SH-SY5Y (cell line): ENCODE measurements at regions not wholly inside any gene's neighbourhood (a gene's known extent, or its start where the extent isn't known, plus 50 kb on each side); places are given as distances from the start of the nearest gene placed in this dataset.

Experiments used
- GATA2 ChIP-seq: IDR thresholded peaks from 2 replicates; pipeline ENCODE4 v1.6.1; 2011; ENCODE audit warnings: mild to moderate bottlenecking, low read depth, low read length
- GATA3 ChIP-seq: IDR thresholded peaks from 2 replicates; pipeline ENCODE4 v1.6.1; 2011; ENCODE audit warnings: low read depth, mild to moderate bottlenecking, low read length, moderate library complexity

DNA sequence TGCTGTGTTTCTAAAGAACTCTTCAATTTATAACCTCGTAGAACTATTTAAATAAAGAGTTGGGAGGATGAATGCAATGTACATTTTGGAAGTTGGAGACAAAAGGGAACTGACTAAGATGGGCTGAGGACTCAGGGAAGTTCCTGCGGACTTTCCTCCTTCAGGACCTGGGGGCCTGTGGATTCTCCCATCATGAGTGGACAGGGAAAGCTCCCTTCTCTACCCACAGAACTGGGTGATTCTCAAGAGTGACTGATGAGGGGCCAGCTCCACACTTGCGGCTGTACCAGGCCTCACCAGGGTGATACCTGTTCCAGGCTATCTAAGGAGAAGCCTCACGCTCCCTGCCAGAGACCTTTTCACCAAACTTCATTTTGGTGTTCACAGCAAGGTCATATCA lies 143.8 kb upstream of the APCDD1 start:
- no peak for TF ChIP-seq GATA2
- no peak for TF ChIP-seq GATA3

DNA sequence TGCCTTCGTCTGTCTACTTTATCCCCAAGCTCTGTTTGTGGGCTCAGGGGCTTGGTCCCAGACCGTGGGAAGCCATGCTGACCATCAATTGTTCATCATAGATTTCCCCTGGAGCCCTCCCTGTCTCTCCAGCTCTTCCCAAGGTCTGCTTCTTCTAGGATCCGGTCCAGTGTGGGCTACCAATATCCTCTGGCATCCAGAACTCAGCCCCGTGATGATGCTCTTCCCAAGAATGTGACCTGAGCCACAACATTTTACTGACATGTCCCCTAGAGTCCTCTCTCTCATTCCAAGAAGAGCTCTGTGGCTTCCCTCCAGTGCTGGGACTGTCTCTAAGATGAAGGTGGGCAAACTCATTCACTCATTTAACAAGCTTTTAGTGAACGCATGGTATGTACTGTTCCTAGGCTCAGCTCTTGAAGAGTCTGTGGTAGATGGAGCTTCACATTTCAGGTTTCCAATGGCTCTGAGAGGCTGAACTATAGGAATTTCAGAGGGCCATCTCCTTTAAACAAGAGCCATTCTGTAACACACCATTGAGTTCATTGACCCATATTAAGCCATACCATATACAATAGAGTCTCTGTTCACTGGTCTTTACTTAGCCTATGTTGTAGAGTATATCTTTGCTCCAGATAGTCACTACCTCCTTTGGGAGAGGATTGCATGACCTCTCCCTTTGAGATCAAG lies 142.0 kb upstream of the APCDD1 start:
- TF ChIP-seq GATA3 (no peak), GATA2 (no peak)

DNA sequence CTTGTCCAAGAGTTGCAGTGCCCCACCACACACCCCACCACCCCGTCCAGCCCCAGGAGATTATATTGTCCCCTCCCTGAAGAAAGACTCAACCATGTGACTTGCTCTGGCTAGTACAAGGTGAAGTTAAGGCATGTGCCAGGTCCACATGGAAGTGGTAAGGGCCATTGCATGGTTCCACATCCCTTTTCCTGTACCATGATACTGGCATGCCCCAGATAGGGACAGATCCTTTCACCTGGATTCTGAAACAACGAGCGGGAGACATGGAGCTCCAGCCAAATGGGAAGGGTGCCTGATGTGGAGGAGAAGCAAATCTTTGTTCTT lies 141.5 kb upstream of the APCDD1 start:
- TF ChIP-seq GATA2 (no peak), GATA3 (no peak)

DNA sequence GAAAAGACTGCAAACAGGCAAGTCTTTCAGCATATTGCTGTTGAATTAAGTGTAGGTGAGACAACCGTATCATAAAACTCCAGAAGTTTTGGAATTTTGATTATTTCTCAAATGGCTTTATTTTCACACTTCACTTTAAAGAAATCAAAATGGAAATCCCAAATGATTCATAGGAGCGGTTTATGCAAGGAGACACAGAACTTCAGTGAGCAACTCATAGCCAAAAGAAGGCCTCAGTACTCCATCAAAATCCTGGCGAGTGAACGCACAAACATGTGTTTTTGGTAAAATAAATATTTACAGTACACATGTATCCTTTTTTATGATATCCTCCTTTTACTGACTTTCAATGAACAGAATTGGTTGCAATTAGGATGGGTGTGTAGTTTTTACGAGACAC lies 140.4 kb upstream of the APCDD1 start:
- TF ChIP-seq GATA2 (no peak), GATA3 (no peak)

DNA sequence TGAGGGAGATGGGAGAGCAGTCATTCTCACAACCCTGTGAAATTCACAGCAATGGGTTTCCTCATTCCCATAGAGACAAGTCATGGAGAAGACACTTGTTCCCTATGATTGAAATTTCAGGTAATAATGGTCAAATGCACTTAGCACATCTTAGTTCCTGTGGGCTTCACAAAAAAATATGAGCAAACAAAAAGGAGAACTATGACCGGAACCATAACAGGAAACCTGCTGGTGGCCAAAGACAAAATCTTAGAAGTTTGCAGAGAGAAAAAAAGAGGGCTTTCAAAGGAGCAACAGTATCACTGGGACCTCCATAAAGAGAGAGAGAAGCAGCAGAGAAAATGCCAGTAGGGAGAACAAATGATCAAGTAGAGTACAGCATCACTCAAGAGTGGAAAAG lies 138.9 kb upstream of the APCDD1 start:
- TF ChIP-seq GATA2 (no peak), GATA3 (no peak)

DNA sequence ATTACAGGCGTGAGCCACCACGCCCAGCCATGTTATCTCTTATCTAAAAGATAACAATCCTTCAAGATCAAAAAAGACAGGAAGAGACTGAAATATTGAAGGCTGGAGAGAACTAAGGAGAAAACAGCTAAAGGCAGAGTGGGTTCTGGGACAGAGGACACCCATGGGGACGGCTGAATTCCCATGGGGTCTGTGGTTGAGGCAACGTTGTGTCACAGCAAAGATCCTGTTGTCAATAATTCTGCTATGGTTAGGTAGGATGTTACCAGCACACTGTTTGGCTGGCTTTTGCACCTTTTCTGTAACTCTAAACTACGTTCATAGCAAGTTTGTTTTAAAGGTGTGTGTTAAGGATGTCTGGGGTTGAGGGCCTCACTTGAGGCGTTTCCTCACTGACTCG lies 137.7 kb upstream of the APCDD1 start:
- TF ChIP-seq GATA2 (no peak), GATA3 (no peak)

DNA sequence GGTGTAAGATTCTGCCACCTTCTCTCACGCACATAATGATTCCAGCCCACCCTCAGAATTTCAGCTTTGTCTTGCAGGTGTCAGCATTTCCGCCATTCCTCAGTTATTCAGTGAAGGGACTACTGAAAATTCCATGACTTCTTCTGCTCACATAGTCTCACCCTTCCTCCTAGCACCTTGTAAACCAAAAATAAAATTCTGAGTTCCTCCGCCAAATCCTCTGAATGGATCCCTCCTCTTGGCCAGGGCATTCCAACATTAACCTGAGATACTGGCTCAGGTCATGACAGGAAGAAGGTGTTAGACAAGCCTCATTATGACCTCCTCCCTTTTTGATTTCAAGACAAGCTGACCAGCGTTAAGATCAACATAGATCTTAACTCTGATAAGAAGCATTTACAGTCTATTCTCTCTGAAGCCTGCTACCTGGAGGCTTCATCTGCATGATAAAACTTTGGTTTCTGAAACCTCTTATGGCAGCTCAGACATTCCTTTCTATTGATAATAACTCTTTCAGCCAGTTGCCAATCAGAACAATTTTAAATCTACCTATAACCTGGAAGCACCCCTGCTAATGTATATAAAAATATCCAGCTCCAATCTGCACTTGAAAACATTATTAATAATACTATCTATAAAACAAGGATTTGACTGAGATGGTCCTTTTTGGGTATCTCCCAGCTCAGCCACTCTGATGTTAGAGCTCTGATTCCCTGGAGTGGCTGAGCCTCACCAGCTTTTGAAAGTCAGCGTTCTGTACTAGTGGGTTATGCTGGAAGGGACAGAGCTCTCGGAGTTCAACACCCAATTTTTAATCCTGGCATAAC lies 136.4 kb upstream of the APCDD1 start:
- TF ChIP-seq GATA3 (no peak), GATA2 (no peak)

DNA sequence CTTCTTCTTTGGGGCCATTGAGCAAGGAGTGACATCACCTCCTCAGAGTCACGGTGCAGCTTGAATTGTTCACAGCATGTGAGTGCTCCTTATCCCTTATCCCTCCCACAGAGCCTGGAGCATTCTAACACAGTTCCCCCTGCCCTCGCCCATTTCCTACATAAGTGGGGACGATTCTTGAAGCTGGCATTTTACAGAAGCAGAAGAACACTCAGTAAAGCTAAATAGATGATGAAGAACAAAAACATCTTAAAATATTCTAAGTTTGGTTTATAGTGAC lies 135.8 kb upstream of the APCDD1 start:
- TF ChIP-seq GATA2 (no peak), GATA3 (no peak)

DNA sequence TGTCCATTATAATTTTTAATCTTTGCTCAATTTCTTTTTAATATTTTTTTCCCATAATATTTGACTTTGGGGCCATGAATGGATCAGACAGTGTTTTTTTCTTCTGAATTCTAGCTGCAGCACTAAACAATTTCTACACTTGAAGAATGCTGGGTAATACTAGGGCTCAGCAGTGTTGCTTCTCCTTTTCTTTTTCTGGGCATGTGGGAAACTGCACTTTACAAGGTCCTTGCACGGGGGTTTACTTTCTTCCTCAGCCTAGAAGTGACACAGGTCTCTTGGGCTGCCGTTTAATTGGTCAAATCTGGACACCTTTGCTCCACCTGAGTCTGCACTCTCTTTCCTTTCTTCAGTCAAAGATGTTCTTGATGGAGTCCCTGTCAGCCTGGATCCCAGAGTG lies 135.4 kb upstream of the APCDD1 start:
- TF ChIP-seq GATA2 (no peak), GATA3 (no peak)

DNA sequence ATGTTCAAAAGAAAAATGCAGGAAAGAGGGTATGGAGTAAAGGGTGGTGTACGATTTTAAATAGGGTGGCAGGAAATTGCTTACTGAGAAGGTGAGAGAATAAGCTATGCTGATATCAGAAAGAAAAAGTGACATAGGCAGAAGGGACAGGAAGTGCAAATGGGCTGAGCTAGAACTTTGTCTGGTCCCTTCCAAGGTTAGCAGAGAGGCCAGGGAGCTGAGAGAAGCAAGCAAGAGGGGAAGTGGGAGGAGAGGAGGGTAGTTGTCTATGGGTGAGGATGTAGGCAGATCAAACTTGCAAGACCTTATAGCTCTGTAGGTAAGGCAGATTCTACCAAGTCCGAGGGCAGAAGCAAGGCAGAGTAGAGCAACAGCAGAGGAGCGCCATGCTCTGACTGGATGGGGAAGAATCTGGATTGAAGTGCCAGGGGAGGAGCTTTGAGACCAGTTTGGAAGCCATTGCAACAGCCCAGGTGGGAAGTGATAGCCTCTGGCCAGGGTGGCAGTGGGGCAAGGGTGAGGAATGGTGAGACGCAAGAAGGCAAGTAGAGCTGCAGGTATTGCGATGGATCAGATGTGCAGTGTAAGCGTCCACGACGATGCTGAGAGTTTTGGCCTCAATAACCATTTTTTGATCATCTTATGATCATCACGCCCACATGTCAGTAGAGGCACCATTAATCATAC lies 134.4 kb upstream of the APCDD1 start:
- no peak for TF ChIP-seq GATA2
- TF ChIP-seq GATA3 = no peak

DNA sequence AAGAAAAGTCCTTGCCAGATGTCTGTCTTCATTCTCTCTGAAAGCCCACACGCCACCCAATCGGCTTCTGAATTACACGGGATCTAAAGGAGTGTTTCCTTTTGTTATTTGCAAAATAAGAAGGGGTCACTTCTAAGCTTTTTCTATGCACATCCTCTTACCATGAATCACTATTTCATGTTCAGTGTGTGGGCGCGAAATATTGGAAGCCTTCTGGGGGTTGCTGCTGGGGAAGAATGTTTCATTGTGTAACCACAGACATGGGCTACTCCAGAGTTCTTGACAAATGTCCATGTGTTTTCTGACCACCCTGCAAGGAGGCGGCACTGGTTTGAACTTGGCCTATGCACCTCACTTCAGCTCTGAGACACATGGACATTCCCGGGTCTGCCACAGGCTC lies 133.6 kb upstream of the APCDD1 start:
- TF ChIP-seq GATA3 = no peak
- no peak for TF ChIP-seq GATA2

DNA sequence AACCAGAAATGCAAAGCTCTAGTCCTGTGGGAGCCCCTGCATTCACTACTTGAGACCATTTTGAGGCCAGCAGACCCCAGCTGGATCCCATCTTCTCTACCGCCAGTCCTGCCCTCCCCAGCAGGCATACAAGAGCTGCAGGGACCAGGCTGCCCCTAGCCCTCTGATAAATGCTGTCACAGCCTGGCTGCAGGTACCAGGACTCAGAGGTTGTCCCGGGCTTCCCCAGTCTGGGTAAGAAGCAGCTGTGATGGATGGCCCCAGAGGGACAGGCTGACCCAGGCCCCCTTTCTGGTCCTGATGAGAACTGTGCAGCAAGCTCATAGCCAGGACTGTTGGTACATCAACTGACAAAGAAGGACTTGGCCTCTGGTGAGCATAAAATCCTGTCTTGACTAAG lies 132.9 kb upstream of the APCDD1 start:
- TF ChIP-seq GATA3 = no peak
- no peak for TF ChIP-seq GATA2

DNA sequence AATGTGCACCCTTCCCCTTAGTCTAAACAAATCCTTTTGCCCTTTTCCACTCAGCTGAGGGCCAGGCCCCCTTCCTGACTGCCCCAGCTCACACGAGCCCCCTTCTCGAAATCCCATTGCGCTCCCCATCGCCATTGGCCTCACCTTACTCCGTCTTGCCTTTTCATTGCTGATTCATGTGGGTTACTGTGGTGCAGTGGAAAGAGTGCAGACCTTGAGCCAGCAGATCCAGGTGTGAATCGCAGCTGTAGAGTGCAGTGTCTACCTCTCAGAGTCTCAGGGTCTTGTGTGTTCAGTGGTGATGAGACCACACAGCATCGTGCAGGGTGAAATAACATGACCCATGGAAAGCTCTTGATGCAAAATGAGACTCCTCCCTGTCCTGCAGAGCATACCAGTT lies 132.4 kb upstream of the APCDD1 start:
- TF ChIP-seq GATA2 (no peak), GATA3 (no peak)

DNA sequence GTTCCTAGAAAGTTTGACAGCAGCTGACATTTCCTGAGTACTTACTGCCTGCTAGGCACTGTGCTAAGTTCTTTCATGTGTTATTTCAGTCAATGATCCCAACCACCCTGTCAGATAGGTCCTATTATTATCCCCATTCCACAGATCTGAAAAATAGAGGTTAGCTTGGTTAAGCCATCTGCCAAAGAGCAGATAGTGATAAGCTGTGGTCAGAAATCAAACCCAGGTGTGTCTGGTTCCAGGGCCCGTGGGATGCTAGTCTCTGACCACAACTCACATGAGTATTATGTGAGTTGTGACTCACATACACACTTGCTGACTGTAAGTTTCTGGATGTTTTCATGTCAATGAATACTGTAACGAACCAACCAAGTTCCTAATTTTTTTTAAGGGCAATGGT lies 132.0 kb upstream of the APCDD1 start:
- TF ChIP-seq GATA3 (no peak), GATA2 (no peak)

DNA sequence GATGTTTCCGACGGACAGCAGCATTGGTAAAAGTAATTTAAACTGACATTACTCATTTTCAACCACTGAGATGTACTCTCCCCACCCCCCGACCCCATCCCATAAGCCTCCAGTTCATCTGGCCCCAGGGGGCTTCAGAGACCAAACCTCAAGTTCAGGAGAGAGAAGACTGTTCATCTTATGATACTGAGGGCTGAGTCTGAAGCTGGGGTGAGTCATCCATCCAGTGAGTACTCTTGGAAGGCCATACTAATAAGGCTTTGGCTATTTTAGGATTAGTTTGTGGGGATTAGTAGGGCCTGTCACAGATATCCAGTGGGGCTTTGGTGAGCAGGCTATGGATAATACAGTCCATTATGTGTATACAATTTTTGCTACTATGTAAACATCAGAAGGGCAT lies 125.3 kb upstream of the APCDD1 start:
- TF ChIP-seq GATA3 = no peak
- TF ChIP-seq GATA2 = no peak

DNA sequence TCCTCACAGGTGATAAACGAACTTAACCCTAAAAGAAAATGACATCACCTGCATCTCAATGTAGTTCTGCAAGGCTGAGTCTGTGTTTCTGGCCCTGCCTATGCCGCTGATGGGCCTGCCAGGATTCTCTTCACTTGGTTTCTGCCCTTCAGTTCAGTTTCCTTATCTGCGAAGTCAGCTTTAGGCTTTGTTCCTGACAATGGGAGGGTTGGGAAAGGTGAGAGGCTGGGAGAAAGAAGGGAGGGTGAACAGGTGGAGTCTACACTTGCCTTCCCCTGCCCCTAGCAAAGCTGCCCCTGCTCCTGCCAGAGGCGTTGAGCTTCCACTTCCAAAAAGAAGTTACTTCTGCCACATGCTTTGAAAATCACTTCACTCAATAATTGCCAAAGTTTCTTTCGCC lies 124.0 kb upstream of the APCDD1 start:
- no peak for TF ChIP-seq GATA2
- TF ChIP-seq GATA3 = no peak

DNA sequence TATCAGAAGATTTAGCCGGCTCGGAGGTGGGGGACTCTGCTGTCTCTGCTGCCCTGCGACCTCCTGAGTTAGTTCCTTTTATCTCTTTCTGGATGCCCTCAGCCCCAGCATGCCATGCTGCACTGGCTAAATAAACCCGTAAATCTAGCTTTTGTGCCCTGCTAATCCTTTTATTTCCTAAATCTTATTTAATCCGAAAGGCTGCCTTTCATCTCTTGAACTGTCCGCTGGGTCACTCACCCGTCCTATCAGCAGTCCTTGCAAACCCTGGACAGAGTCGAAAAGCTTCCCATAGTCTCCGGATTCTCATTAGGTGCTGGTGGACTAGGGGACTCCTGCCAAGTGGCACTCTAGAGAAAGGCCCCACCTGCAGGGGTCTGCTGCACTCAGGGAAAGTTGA lies 122.0 kb upstream of the APCDD1 start:
- no peak for TF ChIP-seq GATA2
